ENCODE measurements at regions not wholly inside any gene's neighbourhood (a gene's known extent, or its start where the extent isn't known, plus 50 kb on each side); places are given as distances from the start of the nearest gene placed in this dataset.

GRCh38 chr3:66557170-66557569 is 56.3 kb upstream of the LRIG1 start:
- TF ChIP-seq CTCF (IDR thresholded peaks at IDR 0.05 in 2 of 3, conservative IDR thresholded peaks at IDR 0.05 in 1 of 3; ENCODE audit: borderline replicate concordance in 1 of 3, insufficient read depth in 1 of 3, low read depth in 2 of 3, low read length in 2 of 3) (no peak), MAX (IDR thresholded peaks at IDR 0.05) (no peak), POLR2AphosphoS5 (IDR thresholded peaks at IDR 0.05; ENCODE audit: low read depth, low read length) (no peak), POLR2A (IDR thresholded peaks at IDR 0.05; ENCODE audit: borderline replicate concordance, extremely low read depth, insufficient read depth, insufficient read length) (no peak), EZH2 (IDR thresholded peaks at IDR 0.05) (no peak), REST (IDR thresholded peaks at IDR 0.05; ENCODE audit: low read depth) (no peak), RAD21 (IDR thresholded peaks at IDR 0.05; ENCODE audit: low read depth) (no peak), EGR1 (IDR thresholded peaks at IDR 0.05; ENCODE audit: low read depth) (no peak)
- TF ChIP-seq, protein P1, sequence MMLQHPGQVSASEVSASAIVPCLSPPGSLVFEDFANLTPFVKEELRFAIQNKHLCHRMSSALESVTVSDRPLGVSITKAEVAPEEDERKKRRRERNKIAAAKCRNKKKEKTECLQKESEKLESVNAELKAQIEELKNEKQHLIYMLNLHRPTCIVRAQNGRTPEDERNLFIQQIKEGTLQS (IDR thresholded peaks at IDR 0.05), result no peak

All from HCT116 (cell line).